ENCODE measurements at regions not wholly inside any gene's neighbourhood (a gene's known extent, or its start where the extent isn't known, plus 50 kb on each side); places are given as distances from the start of the nearest gene placed in this dataset.

- no peak for DNase-seq (ENCODE audit: low spot score)
Measured at GRCh38 chr3:34972481-34972880, 666.8 kb upstream of the ARPP21 start.

GRCh38 chr3:34973586-34973985 lies 665.7 kb upstream of the ARPP21 start:
- DNase-seq (ENCODE audit: low spot score), result no peak

- DNase-seq (ENCODE audit: low spot score), result no peak
Measured at GRCh38 chr3:34983631-34984030, 655.7 kb upstream of the ARPP21 start.

- DNase-seq (ENCODE audit: low spot score), result no peak
Measured at GRCh38 chr3:34988296-34988695, 651.0 kb upstream of the ARPP21 start.

GRCh38 chr3:34995796-34996430 lies 643.4 kb upstream of the ARPP21 start:
- no peak for DNase-seq (ENCODE audit: low spot score)

GRCh38 chr3:34998902-34999301 lies 640.4 kb upstream of the ARPP21 start:
- no peak for DNase-seq (ENCODE audit: low spot score)

GRCh38 chr3:35012214-35012613 lies 627.1 kb upstream of the ARPP21 start:
- no peak for DNase-seq (ENCODE audit: low spot score)

- DNase-seq (ENCODE audit: low spot score), result no peak
Measured at GRCh38 chr3:35028157-35028556, 611.2 kb upstream of the ARPP21 start.

GRCh38 chr3:35042210-35042991 lies 596.9 kb upstream of the ARPP21 start:
- no peak for DNase-seq (ENCODE audit: low spot score)

GRCh38 chr3:35043040-35043439 lies 596.3 kb upstream of the ARPP21 start:
- no peak for DNase-seq (ENCODE audit: low spot score)

- DNase-seq (ENCODE audit: low spot score), result no peak
Measured at GRCh38 chr3:35044190-35044589, 595.1 kb upstream of the ARPP21 start.

GRCh38 chr3:35045118-35045517 lies 594.2 kb upstream of the ARPP21 start:
- DNase-seq (ENCODE audit: low spot score), result no peak

GRCh38 chr3:35064761-35065160 lies 574.6 kb upstream of the ARPP21 start:
- DNase-seq (ENCODE audit: low spot score), result no peak

- no peak for DNase-seq (ENCODE audit: low spot score)
Measured at GRCh38 chr3:35065891-35066290, 573.4 kb upstream of the ARPP21 start.

- DNase-seq (ENCODE audit: low spot score), result no peak
Measured at GRCh38 chr3:35067750-35068149, 571.6 kb upstream of the ARPP21 start.

GRCh38 chr3:35070088-35070487 lies 569.2 kb upstream of the ARPP21 start:
- DNase-seq (ENCODE audit: low spot score), result no peak

GRCh38 chr3:35071772-35072171 lies 567.6 kb upstream of the ARPP21 start:
- no peak for DNase-seq (ENCODE audit: low spot score)

- no peak for DNase-seq (ENCODE audit: low spot score)
Measured at GRCh38 chr3:35078780-35079179, 560.5 kb upstream of the ARPP21 start.

GRCh38 chr3:35079403-35079802 lies 559.9 kb upstream of the ARPP21 start:
- DNase-seq (ENCODE audit: low spot score), result no peak

- DNase-seq (ENCODE audit: low spot score), result no peak
Measured at GRCh38 chr3:35081899-35082298, 557.4 kb upstream of the ARPP21 start.

GRCh38 chr3:35088943-35089342 lies 550.4 kb upstream of the ARPP21 start:
- no peak for DNase-seq (ENCODE audit: low spot score)

- DNase-seq (ENCODE audit: low spot score), result no peak
Measured at GRCh38 chr3:35114686-35115085, 524.6 kb upstream of the ARPP21 start.

- DNase-seq (ENCODE audit: low spot score), result no peak
Measured at GRCh38 chr3:35120026-35120425, 519.3 kb upstream of the ARPP21 start.

GRCh38 chr3:35137612-35138011 lies 501.7 kb upstream of the ARPP21 start:
- DNase-seq (ENCODE audit: low spot score), result no peak
